NB4 (cell line): ENCODE measurements at regions not wholly inside any gene's neighbourhood (a gene's known extent, or its start where the extent isn't known, plus 50 kb on each side); places are given as distances from the start of the nearest gene placed in this dataset.
"Not testable (repeated sequence)": the region's sequence is repeated elsewhere in the genome, so short reads cannot be mapped to it uniquely, and the experiment has no call there.

ENCODE experiments used
- DNase-seq: peaks from one replicate; pipeline ENCODE4 v3.0.0; 2010; ENCODE audit warnings: low read depth
- H3K4me3 ChIP-seq: one replicate; pipeline ENCODE4 v1.5.1; 2011; ENCODE audit warnings: mild to moderate bottlenecking, low read depth, low read length, moderate library complexity
- CTCF ChIP-seq: IDR thresholded peaks from one replicate; pipeline ENCODE4 v1.5.1; 2012; ENCODE audit warnings: low read depth, low read length
- MAX ChIP-seq: IDR thresholded peaks from 2 replicates; pipeline ENCODE4 v1.6.1; 2011; ENCODE audit warnings: low read depth, low read length
- MYC ChIP-seq: IDR thresholded peaks from 2 replicates; pipeline ENCODE4 v1.6.1; 2011; ENCODE audit warnings: low read depth, low read length
- POLR2A ChIP-seq: IDR thresholded peaks from 2 replicates; pipeline ENCODE4 v1.6.1; 2011; ENCODE audit warnings: mild to moderate bottlenecking; ENCODE audit not compliant: insufficient read length; ENCODE audit errors: extremely low read depth

DNA sequence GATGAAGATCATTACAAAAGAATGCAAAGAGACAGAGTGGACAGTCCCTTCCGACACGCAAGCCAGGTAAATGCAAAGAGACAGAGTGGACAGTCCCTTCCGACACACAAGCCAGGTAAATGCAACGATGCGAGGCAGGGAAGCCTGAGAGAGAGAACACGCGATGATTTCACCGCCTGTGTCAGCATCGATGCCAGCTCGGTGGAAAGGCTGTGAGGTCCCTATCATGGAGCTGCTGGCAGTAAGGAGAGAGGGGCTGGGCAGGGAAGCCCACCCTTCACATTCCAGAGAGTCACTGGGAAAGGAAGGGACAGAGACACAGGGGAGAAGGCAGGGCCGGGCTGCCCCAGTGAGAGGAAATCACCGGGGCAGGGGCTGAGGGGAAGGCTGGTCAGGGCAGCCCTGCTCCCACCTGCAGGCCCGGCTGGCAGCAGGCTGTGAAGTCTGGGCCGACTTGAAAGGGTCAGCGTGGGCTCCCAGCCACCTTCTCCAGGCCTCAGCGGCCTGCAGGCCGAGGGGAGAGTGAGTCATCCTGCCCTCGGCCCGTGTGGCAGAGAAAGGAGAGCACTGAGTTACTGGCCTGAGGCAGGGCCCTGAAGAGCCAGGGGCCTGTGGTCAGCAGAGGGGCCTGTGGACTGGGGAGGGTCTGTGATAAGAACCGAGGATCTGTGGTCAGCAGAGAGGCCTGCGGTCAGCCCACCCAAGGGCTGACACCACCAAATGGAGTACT is 80.4 kb downstream of the DACT2 start:
- TF ChIP-seq POLR2A, result no peak
- TF ChIP-seq MAX, result no peak
- TF ChIP-seq MYC, result no peak
- no peak for TF ChIP-seq CTCF
- H3K4me3 ChIP-seq, result no peak overlapping the region
- no peak for DNase-seq

- TF ChIP-seq POLR2A (no peak), MYC (no peak)
- DNase-seq, result no peak
- H3K4me3 ChIP-seq, result no peak overlapping the region
Observed at GRCh38 chr6:168238159-168238909, 81.2 kb downstream of the DACT2 start.

DNA sequence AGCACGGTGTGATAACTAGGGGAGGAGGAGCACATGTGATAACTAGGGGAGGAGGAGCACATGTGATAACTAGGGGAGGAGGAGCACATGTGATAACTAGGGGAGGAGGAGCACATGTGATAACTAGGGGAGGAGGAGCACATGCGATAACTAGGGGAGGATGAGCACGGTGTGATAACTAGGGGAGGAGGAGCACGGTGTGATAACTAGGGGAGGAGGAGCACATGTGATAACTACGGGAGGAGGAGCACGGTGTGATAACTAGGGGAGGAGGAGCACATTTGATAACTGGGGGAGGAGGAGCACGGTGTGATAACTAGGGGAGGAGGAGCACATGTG is 85.7 kb downstream of the DACT2 start:
- not testable (repeated sequence) for H3K4me3 ChIP-seq, DNase-seq

DNA sequence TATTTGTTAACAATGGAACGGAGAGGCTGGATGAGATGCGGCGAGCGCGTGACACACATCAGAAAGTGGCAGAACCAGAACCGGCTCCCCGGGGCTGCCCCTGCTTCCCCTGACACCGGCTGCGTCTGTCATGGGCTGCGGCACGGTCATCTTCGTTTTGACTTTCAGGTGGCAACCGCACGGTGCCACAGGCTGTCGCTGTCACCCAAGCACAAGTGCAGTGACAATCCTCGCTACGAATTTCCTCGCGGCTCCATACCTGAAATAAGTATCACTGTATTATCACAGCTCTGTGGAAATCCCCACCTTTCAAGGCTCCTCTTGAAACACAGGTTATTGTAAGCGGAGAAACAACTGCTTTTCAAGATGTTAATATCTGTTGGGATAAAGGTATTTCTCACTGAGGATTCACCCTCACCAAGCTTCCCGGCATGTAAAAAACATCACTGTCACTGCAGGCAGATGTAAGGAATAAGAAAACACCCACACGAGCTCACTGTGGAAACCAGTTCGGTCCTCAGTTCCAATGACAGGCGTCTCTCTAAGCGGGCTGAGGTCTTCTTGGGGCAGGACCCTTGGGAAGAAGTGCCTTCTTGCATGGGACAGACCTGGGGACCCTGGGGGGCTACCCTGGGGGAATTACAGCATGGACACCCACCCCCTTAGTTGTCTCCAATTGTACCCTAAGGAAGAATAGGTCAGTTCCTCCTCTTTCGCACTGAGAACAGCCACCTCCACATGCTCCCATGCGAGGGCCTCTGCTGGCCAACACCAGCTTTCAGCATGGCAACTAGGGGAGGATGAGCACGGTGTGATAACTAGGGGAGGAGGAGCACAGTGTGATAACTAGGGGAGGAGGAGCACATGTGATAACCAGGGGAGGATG is 86.3 kb downstream of the DACT2 start:
- no peak for DNase-seq
- TF ChIP-seq MYC (no peak), MAX (no peak), CTCF (no peak), POLR2A (no peak)
- H3K4me3 ChIP-seq, result no peak overlapping the region

- H3K4me3 ChIP-seq, result no peak overlapping the region
- no peak for DNase-seq
- TF ChIP-seq CTCF (no peak), MAX (no peak), MYC (no peak), POLR2A (no peak)
Observed at GRCh38 chr6:168232528-168232927, 87.0 kb downstream of the DACT2 start.

DNA sequence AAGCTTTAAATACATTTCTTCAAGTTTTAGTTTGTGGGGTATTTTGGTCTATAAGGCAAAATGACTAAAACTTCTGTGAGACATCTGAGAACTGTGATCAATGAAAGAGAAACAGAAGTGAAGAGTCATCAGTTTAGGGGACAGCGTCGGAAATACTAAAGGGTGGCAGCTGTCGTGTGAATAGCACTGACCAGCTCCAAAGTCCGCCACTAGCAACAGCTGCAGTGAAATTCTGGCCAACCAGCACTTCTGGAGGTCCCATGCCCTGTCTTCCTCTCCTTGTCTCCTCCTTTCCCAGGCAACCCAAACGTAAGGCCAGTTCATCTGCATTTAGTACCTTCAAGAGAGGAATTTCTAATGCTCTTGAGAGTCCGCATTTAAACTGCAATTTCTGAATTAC is 87.5 kb downstream of the DACT2 start:
- no peak for DNase-seq
- no peak overlapping the region for H3K4me3 ChIP-seq
- TF ChIP-seq MYC (no peak), MAX (no peak), POLR2A (no peak), CTCF (no peak)
